BLaER1 treated with 17β-estradiol and CSF1 and Interleukin-3, amounts not matched to agents 10 nM and 100 nM (cell line): ENCODE measurements at regions not wholly inside any gene's neighbourhood (a gene's known extent, or its start where the extent isn't known, plus 50 kb on each side); places are given as distances from the start of the nearest gene placed in this dataset.
A peak's percentile ranks its signal among the peaks of the same experiment; 100 is the strongest.

Experiments used
- H3K27ac ChIP-seq, 11 experiments: shearing (Covaris generic); formaldehyde crosslinking; 2 replicates each; pipeline ENCODE4 v1.8.1; 2022
- H3K27me3 ChIP-seq, 11 experiments: shearing (Covaris generic); formaldehyde crosslinking; 2 replicates each; pipeline ENCODE4 v1.8.1; 2022
- H3K36me3 ChIP-seq, 11 experiments: shearing (Covaris generic); formaldehyde crosslinking; 2 replicates each; pipeline ENCODE4 v1.8.1; 2022
- H3K4me1 ChIP-seq, 10 experiments: shearing (Covaris generic); formaldehyde crosslinking; 2 replicates each; pipeline ENCODE4 v1.8.1; 2022
- H3K4me2 ChIP-seq, 11 experiments: shearing (Covaris generic); formaldehyde crosslinking; 2 replicates each; pipeline ENCODE4 v1.8.1; 2022
- H3K4me3 ChIP-seq, 10 experiments: shearing (Covaris generic); formaldehyde crosslinking; 2 replicates each; pipeline ENCODE4 v1.8.1; 2022
- H3K9ac ChIP-seq, 11 experiments: shearing (Covaris generic); formaldehyde crosslinking; 2 replicates each; pipeline ENCODE4 v1.8.1; 2022
- H3K9me3 ChIP-seq, 11 experiments: shearing (Covaris generic); formaldehyde crosslinking; replicated peaks in 1 of 11; 2 replicates each; pipeline ENCODE4 v1.8.1; 2022
- H4K20me1 ChIP-seq, 11 experiments: shearing (Covaris generic); formaldehyde crosslinking; 2 replicates each; pipeline ENCODE4 v1.8.1; 2022
- Cebpa-rat ChIP-seq, 11 experiments: shearing (Covaris generic); IDR thresholded peaks; 2 replicates each; pipeline ENCODE4 v1.8.1; 2022

- no peaks in the 10 kb centered on the region for H3K27me3 ChIP-seq
- TF ChIP-seq Cebpa-rat (IDR thresholded peaks at IDR 0.05), result no peak
- H3K27ac ChIP-seq, result no peak overlapping the region
- H4K20me1 ChIP-seq, result no peaks in the 10 kb centered on the region
- peaks cover 13 to 19% (median 14%) of the 10 kb centered on the region in 10 experiments; a peak in 19 of 20 replicates for H3K4me1 ChIP-seq
- no peak overlapping the region for H3K4me3 ChIP-seq
- H3K9ac ChIP-seq, result no peak overlapping the region
- no peaks in the 10 kb centered on the region for H3K9me3 ChIP-seq
- no peaks in the 10 kb centered on the region for H3K36me3 ChIP-seq
- H3K4me2 ChIP-seq, result no peak overlapping the region
Measured at GRCh38 chr2:30024281-30024680, 102.9 kb upstream of the ALK start.

GRCh38 chr2:30026091-30027055, 105.0 kb upstream of the ALK start:
- Histone ChIP-seq H4K20me1 (no peaks in the 10 kb centered on the region), H3K4me3 (no peak overlapping the region), H3K27me3 (no peaks in the 10 kb centered on the region), H3K4me2 (no peak overlapping the region), H3K9me3 (no peaks in the 10 kb centered on the region), H3K9ac (no peak overlapping the region), H3K27ac (no peak overlapping the region), H3K4me1 (peaks cover 13 to 19% (median 14%) of the 10 kb centered on the region in 10 experiments; a peak in 19 of 20 replicates), H3K36me3 (no peaks in the 10 kb centered on the region)
- TF ChIP-seq Cebpa-rat (IDR thresholded peaks at IDR 0.05), result no peak

- H3K27ac ChIP-seq, result no peak overlapping the region
- H3K4me2 ChIP-seq, result no peak overlapping the region
- H3K4me3 ChIP-seq, result no peak overlapping the region
- peaks cover 0 to 9% (median 0%) of the 10 kb centered on the region in 10 experiments; a peak in 7 of 20 replicates for H3K4me1 ChIP-seq
- no peak for TF ChIP-seq Cebpa-rat (IDR thresholded peaks at IDR 0.05)
- H3K9me3 ChIP-seq, result no peaks in the 10 kb centered on the region
- H4K20me1 ChIP-seq, result no peaks in the 10 kb centered on the region
- H3K9ac ChIP-seq, result no peak overlapping the region
- no peaks in the 10 kb centered on the region for H3K27me3 ChIP-seq
- H3K36me3 ChIP-seq, result no peaks in the 10 kb centered on the region
Measured at GRCh38 chr2:30029804-30030203, 108.4 kb upstream of the ALK start.

GRCh38 chr2:30030361-30030760, 109.0 kb upstream of the ALK start:
- Histone ChIP-seq H4K20me1 (no peaks in the 10 kb centered on the region), H3K27me3 (no peaks in the 10 kb centered on the region), H3K9me3 (no peaks in the 10 kb centered on the region), H3K4me3 (no peak overlapping the region), H3K4me2 (no peak overlapping the region), H3K9ac (no peak overlapping the region), H3K4me1 (peaks cover 0 to 14% (median 5%) of the 10 kb centered on the region in 10 experiments; a peak in 12 of 20 replicates), H3K27ac (no peak overlapping the region), H3K36me3 (no peaks in the 10 kb centered on the region)
- no peak for TF ChIP-seq Cebpa-rat (IDR thresholded peaks at IDR 0.05)

- peaks cover 0 to 17% (median 7%) of the 10 kb centered on the region in 10 experiments; a peak in 12 of 20 replicates for H3K4me1 ChIP-seq
- no peak overlapping the region for H3K4me3 ChIP-seq
- H3K27ac ChIP-seq, result no peak overlapping the region
- no peaks in the 10 kb centered on the region for H3K27me3 ChIP-seq
- no peaks in the 10 kb centered on the region for H4K20me1 ChIP-seq
- no peak overlapping the region for H3K9ac ChIP-seq
- no peak overlapping the region for H3K4me2 ChIP-seq
- TF ChIP-seq Cebpa-rat (IDR thresholded peaks at IDR 0.05), result no peak
- H3K9me3 ChIP-seq, result no peaks in the 10 kb centered on the region
- H3K36me3 ChIP-seq, result no peaks in the 10 kb centered on the region
Measured at GRCh38 chr2:30031184-30031583, 109.8 kb upstream of the ALK start.

- Histone ChIP-seq H3K4me1 (peaks cover 0 to 17% (median 7%) of the 10 kb centered on the region in 10 experiments; a peak in 12 of 20 replicates), H3K4me2 (peak overlapping the region in 2 of 11 experiments; percentile 29 to 55; a peak in 4 of 22 replicates), H3K27me3 (no peaks in the 10 kb centered on the region), H3K9ac (no peak overlapping the region), H3K9me3 (no peaks in the 10 kb centered on the region), H3K36me3 (no peaks in the 10 kb centered on the region), H3K4me3 (no peak overlapping the region), H3K27ac (no peak overlapping the region), H4K20me1 (no peaks in the 10 kb centered on the region)
- TF ChIP-seq Cebpa-rat (IDR thresholded peaks at IDR 0.05), result no peak
Measured at GRCh38 chr2:30034052-30034775, 112.6 kb upstream of the YPEL5 start.

GRCh38 chr2:30037016-30037415, 109.8 kb upstream of the YPEL5 start:
- TF ChIP-seq Cebpa-rat (IDR thresholded peaks at IDR 0.05), result no peak
- Histone ChIP-seq H3K27me3 (no peaks in the 10 kb centered on the region), H3K4me3 (no peak overlapping the region), H4K20me1 (no peaks in the 10 kb centered on the region), H3K4me1 (peaks cover 0 to 17% (median 7%) of the 10 kb centered on the region in 10 experiments; a peak in 12 of 20 replicates), H3K27ac (no peak overlapping the region), H3K36me3 (no peaks in the 10 kb centered on the region), H3K9ac (no peak overlapping the region), H3K4me2 (no peak overlapping the region), H3K9me3 (no peaks in the 10 kb centered on the region)

- no peaks in the 10 kb centered on the region for H3K27me3 ChIP-seq
- no peak for TF ChIP-seq Cebpa-rat (IDR thresholded peaks at IDR 0.05)
- H3K4me1 ChIP-seq, result peaks cover 0 to 17% (median 7%) of the 10 kb centered on the region in 10 experiments; a peak in 12 of 20 replicates
- no peaks in the 10 kb centered on the region for H3K36me3 ChIP-seq
- H3K4me3 ChIP-seq, result no peak overlapping the region
- H3K4me2 ChIP-seq, result no peak overlapping the region
- no peak overlapping the region for H3K9ac ChIP-seq
- H3K9me3 ChIP-seq, result no peaks in the 10 kb centered on the region
- H3K27ac ChIP-seq, result no peak overlapping the region
- H4K20me1 ChIP-seq, result no peaks in the 10 kb centered on the region
Measured at GRCh38 chr2:30038419-30038818, 108.4 kb upstream of the YPEL5 start.

GRCh38 chr2:30039101-30039500, 107.7 kb upstream of the YPEL5 start:
- H3K9me3 ChIP-seq, result no peaks in the 10 kb centered on the region
- H3K4me2 ChIP-seq, result no peak overlapping the region
- peaks cover 0 to 16% (median 7%) of the 10 kb centered on the region in 10 experiments; a peak in 12 of 20 replicates for H3K4me1 ChIP-seq
- no peaks in the 10 kb centered on the region for H3K36me3 ChIP-seq
- H3K27me3 ChIP-seq, result no peaks in the 10 kb centered on the region
- no peaks in the 10 kb centered on the region for H4K20me1 ChIP-seq
- no peak overlapping the region for H3K9ac ChIP-seq
- no peak overlapping the region for H3K4me3 ChIP-seq
- H3K27ac ChIP-seq, result no peak overlapping the region
- no peak for TF ChIP-seq Cebpa-rat (IDR thresholded peaks at IDR 0.05)
